ENCODE measurements at regions not wholly inside any gene's neighbourhood (a gene's known extent, or its start where the extent isn't known, plus 50 kb on each side); places are given as distances from the start of the nearest gene placed in this dataset.
"Not testable (repeated sequence)": the region's sequence is repeated elsewhere in the genome, so short reads cannot be mapped to it uniquely, and the experiment has no call there.

DNA sequence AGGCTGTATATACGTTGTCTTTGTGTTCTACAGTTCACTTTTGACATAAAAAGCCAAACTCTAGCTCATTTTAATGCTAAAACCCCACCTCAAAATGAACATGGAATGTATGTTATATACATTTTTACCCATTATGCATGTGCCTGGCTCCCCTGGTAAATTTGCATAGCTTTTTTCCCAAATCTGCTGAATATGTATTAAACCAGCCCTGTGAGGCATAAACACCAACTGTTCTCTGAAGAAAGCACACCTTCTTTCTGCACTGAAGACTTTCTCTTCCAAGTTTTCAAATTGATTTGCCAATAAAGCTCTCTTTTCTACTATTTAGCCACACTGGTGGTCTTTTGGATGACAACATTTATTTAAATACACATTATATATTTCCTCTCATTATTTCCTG lies 549.4 kb downstream of the TRIB2 start:
- H3K27ac ChIP-seq = no peak overlapping the region
- DNase-seq (ENCODE audit: low spot score) = no peak
- TF ChIP-seq, protein P1, sequence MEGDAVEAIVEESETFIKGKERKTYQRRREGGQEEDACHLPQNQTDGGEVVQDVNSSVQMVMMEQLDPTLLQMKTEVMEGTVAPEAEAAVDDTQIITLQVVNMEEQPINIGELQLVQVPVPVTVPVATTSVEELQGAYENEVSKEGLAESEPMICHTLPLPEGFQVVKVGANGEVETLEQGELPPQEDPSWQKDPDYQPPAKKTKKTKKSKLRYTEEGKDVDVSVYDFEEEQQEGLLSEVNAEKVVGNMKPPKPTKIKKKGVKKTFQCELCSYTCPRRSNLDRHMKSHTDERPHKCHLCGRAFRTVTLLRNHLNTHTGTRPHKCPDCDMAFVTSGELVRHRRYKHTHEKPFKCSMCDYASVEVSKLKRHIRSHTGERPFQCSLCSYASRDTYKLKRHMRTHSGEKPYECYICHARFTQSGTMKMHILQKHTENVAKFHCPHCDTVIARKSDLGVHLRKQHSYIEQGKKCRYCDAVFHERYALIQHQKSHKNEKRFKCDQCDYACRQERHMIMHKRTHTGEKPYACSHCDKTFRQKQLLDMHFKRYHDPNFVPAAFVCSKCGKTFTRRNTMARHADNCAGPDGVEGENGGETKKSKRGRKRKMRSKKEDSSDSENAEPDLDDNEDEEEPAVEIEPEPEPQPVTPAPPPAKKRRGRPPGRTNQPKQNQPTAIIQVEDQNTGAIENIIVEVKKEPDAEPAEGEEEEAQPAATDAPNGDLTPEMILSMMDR (conservative IDR thresholded peaks at IDR 0.05; ENCODE audit: low read depth) = no peak
- CTCF ChIA-PET = no interaction called here
- POLR2A ChIA-PET (ENCODE audit: low non-redundant PET) = no interaction called here

DNA sequence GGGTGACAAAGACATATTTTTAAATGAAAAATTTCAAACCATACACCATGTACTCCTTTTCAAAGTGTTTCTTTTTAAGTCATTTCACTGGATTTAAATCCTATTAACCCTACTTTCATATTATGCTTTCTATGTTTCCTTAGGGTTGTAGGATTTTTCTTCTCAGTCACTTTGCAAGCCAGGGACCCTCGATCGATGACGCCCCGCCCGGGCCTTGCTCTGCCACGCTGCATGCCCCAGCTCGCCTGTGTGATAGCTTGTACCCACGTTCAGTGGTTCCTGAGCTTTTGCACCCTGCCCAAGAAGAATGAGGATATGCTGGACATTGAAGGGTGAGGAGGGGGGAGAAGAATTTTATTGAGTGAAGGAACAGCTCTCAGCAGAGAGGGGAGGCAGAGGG lies 568.0 kb downstream of the TRIB2 start:
- TF ChIP-seq, protein P1 (conservative IDR thresholded peaks at IDR 0.05; ENCODE audit: low read depth) = no peak
- ChIA-PET POLR2A (ENCODE audit: low non-redundant PET) (no interaction called here), CTCF (no interaction called here)
- DNase-seq (ENCODE audit: low spot score) = no peak
- no peak overlapping the region for H3K27ac ChIP-seq

- TF ChIP-seq, protein P1 (conservative IDR thresholded peaks at IDR 0.05; ENCODE audit: low read depth) = no peak
- H3K27ac ChIP-seq = no peak overlapping the region
- no peak for DNase-seq (ENCODE audit: low spot score)
- ChIA-PET CTCF (no interaction called here), POLR2A (ENCODE audit: low non-redundant PET) (no interaction called here)
These were observed 572.6 kb downstream of the TRIB2 start for GRCh38 chr2:13289310-13289709.

DNA sequence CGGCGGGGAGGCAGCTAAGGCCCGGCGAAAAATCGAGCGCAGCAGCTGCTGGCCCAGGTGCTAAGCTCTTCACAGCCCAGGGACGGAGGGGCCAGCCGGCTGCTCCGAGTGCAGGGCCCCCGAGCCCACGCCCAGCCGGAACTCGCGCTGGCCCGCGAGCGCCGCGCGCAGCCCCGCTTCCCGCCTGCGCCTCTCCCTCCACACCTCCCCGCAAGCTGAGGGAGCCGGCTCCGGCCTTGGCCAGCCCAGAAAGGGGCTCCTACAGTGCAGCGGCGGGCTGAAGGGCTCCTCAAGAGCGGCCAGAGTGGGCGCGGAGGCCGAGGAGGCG lies 591.7 kb downstream of the TRIB2 start:
- H3K27ac ChIP-seq; POLR2A ChIA-PET (ENCODE audit: low non-redundant PET); DNase-seq (ENCODE audit: low spot score): not testable (repeated sequence)
- CTCF ChIA-PET = interaction anchor here (0.6 kb wide), 1 partner anchor 624 kb away, joined by 4 read pairs; no protein-coding TSS in a partner anchor

- DNase-seq (ENCODE audit: low spot score) = no peak
- H3K27ac ChIP-seq = no peak overlapping the region
- CTCF ChIA-PET = no interaction called here
- TF ChIP-seq, protein P1 (conservative IDR thresholded peaks at IDR 0.05; ENCODE audit: low read depth) = no peak
- POLR2A ChIA-PET (ENCODE audit: low non-redundant PET) = no interaction called here
These were observed 592.3 kb downstream of the TRIB2 start for GRCh38 chr2:13308989-13309388.

GRCh38 chr2:13332060-13332459 lies 615.3 kb downstream of the TRIB2 start:
- ChIA-PET CTCF (no interaction called here), POLR2A (ENCODE audit: low non-redundant PET) (no interaction called here)
- TF ChIP-seq, protein P1 (conservative IDR thresholded peaks at IDR 0.05; ENCODE audit: low read depth) = no peak
- H3K27ac ChIP-seq = no peak overlapping the region
- DNase-seq (ENCODE audit: low spot score) = no peak

DNA sequence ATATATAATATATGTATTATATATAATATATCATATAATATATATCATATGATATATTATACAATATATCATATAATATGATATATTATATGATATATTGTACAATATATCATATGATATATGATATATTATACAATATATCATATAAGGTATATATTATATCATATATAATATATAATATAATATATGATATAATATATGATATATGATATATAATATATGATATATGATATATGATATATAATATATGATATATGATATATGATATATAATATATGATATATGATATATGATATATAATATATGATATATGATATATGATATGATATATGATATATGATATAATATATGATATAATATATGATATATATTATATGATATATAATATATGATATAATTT lies 617.3 kb downstream of the TRIB2 start:
- CTCF ChIA-PET; DNase-seq (ENCODE audit: low spot score); H3K27ac ChIP-seq; POLR2A ChIA-PET (ENCODE audit: low non-redundant PET): not testable (repeated sequence)

- no peak for DNase-seq (ENCODE audit: low spot score)
- ChIA-PET POLR2A (ENCODE audit: low non-redundant PET) (no interaction called here), CTCF (no interaction called here)
- no peak overlapping the region for H3K27ac ChIP-seq
- TF ChIP-seq, protein P1 (conservative IDR thresholded peaks at IDR 0.05; ENCODE audit: low read depth) = no peak
These were observed 617.8 kb downstream of the TRIB2 start for GRCh38 chr2:13334545-13334944.

Measured in RWPE1 (cell line).